Keratinocyte (primary cell): ENCODE measurements at regions not wholly inside any gene's neighbourhood (a gene's known extent, or its start where the extent isn't known, plus 50 kb on each side); places are given as distances from the start of the nearest gene placed in this dataset.
"Not testable (repeated sequence)": the region's sequence is repeated elsewhere in the genome, so short reads cannot be mapped to it uniquely, and the experiment has no call there.

Experiments used
- DNase-seq: peaks from one replicate; pipeline ENCODE4 v3.0.0-alpha.2; 2011; ENCODE audit warnings: low read depth, missing footprints, low spot score
- FAIRE-seq: peaks from 2 replicates; lab custom pipeline; 2011; peaks lifted over from hg19 to GRCh38; lab: Jason Lieb, UNC
- H2AFZ ChIP-seq: 2 replicates; pipeline ENCODE4 v1.6.0; 2012; ENCODE audit warnings: low read length, control low read depth, inconsistent platforms; ENCODE audit not compliant: control insufficient read depth
- H3K27ac ChIP-seq: 2 replicates; pipeline ENCODE4 v1.5.1; 2011; ENCODE audit warnings: low read length; ENCODE audit not compliant: control insufficient read depth, insufficient read depth
- H3K27me3 ChIP-seq: 3 replicates; pipeline ENCODE4 v1.6.0; 2011; ENCODE audit warnings: low read length; ENCODE audit not compliant: control insufficient read depth, insufficient read depth; ENCODE audit errors: extremely low read depth
- H3K36me3 ChIP-seq, 2 experiments: 2 replicates in 1 of 2; 3 replicates in 1 of 2; pipeline ENCODE4 v1.5.1; 2011; ENCODE audit warnings: low read length in 2 of 2, mild to moderate bottlenecking in 1 of 2; ENCODE audit not compliant: control insufficient read depth in 2 of 2, insufficient read depth in 2 of 2; ENCODE audit errors: extremely low read depth in 1 of 2
- H3K4me1 ChIP-seq: 3 replicates; pipeline ENCODE4 v1.5.1; 2011; ENCODE audit warnings: low read length; ENCODE audit not compliant: control insufficient read depth, insufficient read depth; ENCODE audit errors: extremely low read depth
- H3K4me2 ChIP-seq: 3 replicates; pipeline ENCODE4 v1.6.0; 2011; ENCODE audit warnings: low read depth, low read length; ENCODE audit not compliant: control insufficient read depth, insufficient read depth; ENCODE audit errors: extremely low read depth
- H3K4me3 ChIP-seq, 3 experiments: fragments of 200-600 bp in 1 of 3; sonication (generic) in 1 of 3; 2 replicates in 2 of 3; 3 replicates in 1 of 3; pipeline ENCODE4 v1.5.1; 2011 to 2016; ENCODE audit warnings: low read length in 3 of 3, mild to moderate bottlenecking in 3 of 3, control low read depth in 2 of 3, inconsistent platforms in 1 of 3, low read depth in 1 of 3, mixed read lengths in 1 of 3, mixed run types in 1 of 3, moderate library complexity in 1 of 3; ENCODE audit not compliant: control insufficient read depth in 2 of 3, insufficient read depth in 2 of 3; ENCODE audit errors: extremely low read depth in 1 of 3
- H3K79me2 ChIP-seq: 2 replicates; pipeline ENCODE4 v1.6.0; 2012; ENCODE audit warnings: low read length; ENCODE audit not compliant: control insufficient read depth, insufficient read depth
- H3K9ac ChIP-seq: 3 replicates; pipeline ENCODE4 v1.6.0; 2011; ENCODE audit warnings: low read length; ENCODE audit not compliant: control insufficient read depth, insufficient read depth; ENCODE audit errors: extremely low read depth
- H3K9me1 ChIP-seq: 3 replicates; pipeline ENCODE4 v1.6.0; 2011; ENCODE audit warnings: low read length; ENCODE audit not compliant: control insufficient read depth, insufficient read depth; ENCODE audit errors: extremely low read depth
- H3K9me3 ChIP-seq: 2 replicates; pipeline ENCODE4 v1.5.1; 2012; ENCODE audit warnings: low read depth, low read length; ENCODE audit not compliant: control insufficient read depth
- H4K20me1 ChIP-seq: 3 replicates; pipeline ENCODE4 v1.6.0; 2011; ENCODE audit warnings: low read length; ENCODE audit not compliant: control insufficient read depth, insufficient read depth; ENCODE audit errors: extremely low read depth
- CTCF ChIP-seq, 3 experiments: IDR thresholded peaks in 1 of 3; conservative IDR thresholded peaks in 1 of 3; optimal IDR thresholded peaks in 1 of 3; 2 replicates in 2 of 3; 3 replicates in 1 of 3; pipeline versions ENCODE3 to v1.5.1; 2011; ENCODE audit warnings: low read length in 3 of 3, mild to moderate bottlenecking in 3 of 3, moderate library complexity in 2 of 3, control low read depth in 1 of 3, inconsistent platforms in 1 of 3; ENCODE audit not compliant: insufficient read depth in 2 of 3; ENCODE audit errors: extremely low read depth in 1 of 3
- EZH2 ChIP-seq: IDR thresholded peaks from one replicate; pipeline ENCODE4 v1.6.1; 2012; ENCODE audit warnings: inconsistent platforms, mild to moderate bottlenecking, low read length, moderate library complexity
- dilution Hi-C: fragments of 300-500 bp; cut with MboI; formaldehyde crosslinking; loops from one replicate; pipeline ENCODE4 v1.7.0; 2020; ENCODE audit warnings: low sequenced_read_pairs; ENCODE audit not compliant: extremely low pct_ligation_motif_present

DNA sequence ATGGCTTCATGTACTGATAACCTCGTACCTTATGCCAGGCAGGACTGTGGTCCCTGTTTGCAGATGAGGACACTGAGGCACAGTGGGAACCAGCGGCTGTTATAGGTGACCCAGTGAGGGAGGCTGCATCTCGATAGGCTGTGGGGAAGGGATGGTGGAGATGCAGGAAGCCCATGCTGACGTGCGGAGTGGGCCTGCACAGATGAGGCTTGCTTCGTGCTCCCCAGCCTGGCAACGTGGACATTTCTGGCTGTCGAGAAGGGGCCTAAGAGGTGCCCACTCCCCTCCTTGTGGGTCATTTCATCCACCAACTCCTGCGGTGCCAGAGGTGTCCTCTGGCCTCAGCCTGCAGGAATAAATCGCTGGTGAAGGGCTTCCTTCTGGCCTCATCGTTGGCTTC is 107.4 kb downstream of the SLC25A47 start:
- Histone ChIP-seq H4K20me1 (no peaks in the 10 kb centered on the region), H3K9me1 (no peaks in the 10 kb centered on the region), H3K79me2 (no peaks in the 10 kb centered on the region), H3K27me3 (no peaks in the 10 kb centered on the region), H3K4me3 (no peak overlapping the region), H3K27ac (no peak overlapping the region), H3K9ac (no peak overlapping the region), H2AFZ (no peak overlapping the region), H3K4me1 (no peaks in the 10 kb centered on the region), H3K36me3 (no peaks in the 10 kb centered on the region), H3K9me3 (no peaks in the 10 kb centered on the region), H3K4me2 (no peak overlapping the region)
- DNase-seq, result no peak
- dilution Hi-C loops, result no loop called here
- TF ChIP-seq EZH2, result no peak
- no peak for TF ChIP-seq CTCF (optimal IDR thresholded peaks at IDR 0.05 in 1 of 3, IDR thresholded peaks at IDR 0.05 in 1 of 3, conservative IDR thresholded peaks at IDR 0.05 in 1 of 3; ENCODE audit: extremely low read depth in 1 of 3, insufficient read depth in 2 of 3, low read length in 3 of 3)
- no peak for FAIRE-seq

GRCh38 chr14:100431461-100431860 is 108.3 kb downstream of the SLC25A47 start:
- H3K9me3 ChIP-seq, FAIRE-seq, dilution Hi-C loops, H3K4me1 ChIP-seq, H3K9me1 ChIP-seq, H3K27me3 ChIP-seq, H3K4me3 ChIP-seq, H3K4me2 ChIP-seq, H3K36me3 ChIP-seq, H4K20me1 ChIP-seq, H3K9ac ChIP-seq, H2AFZ ChIP-seq, DNase-seq, H3K27ac ChIP-seq, H3K79me2 ChIP-seq: not testable (repeated sequence)

DNA sequence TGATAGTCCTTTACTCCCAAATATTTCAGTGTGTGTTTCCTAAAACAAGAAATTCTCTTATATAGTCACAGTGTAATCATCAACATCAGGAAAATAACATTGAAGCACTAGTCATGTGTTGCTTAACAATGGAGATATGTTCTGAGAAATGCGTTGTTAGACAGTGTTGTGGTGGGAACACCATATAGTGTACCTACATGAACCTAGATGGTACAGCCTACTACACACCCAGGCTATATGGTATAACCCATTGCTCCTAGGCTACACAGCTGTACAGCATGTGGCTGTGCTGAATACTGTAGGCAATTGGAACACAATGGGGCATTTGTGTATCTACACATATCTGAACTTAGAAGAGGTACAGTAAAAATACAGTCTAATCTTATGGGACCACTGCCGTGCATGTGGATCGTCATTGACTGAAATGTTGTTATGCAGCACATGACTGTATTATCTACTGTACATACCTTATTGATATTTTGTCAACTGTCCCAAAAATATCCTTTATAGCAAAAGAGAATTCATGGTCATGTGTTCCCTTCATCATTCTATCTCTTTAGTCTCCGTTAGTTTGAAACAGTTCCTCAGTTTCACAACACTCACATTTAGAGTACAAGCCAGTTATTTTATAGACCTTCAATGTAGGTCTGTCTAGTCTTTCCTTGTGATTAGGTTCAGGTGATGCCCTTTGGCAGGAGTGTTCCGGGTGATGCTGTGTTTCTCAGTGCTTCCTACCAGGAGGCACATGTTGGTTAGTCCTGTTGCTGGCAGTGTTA is 109.7 kb downstream of the SLC25A47 start:
- no peak for FAIRE-seq
- Histone ChIP-seq H3K4me3 (no peak overlapping the region), H3K4me2 (no peak overlapping the region), H3K79me2 (no peaks in the 10 kb centered on the region), H3K27ac (no peak overlapping the region), H3K9me1 (no peaks in the 10 kb centered on the region), H4K20me1 (no peaks in the 10 kb centered on the region), H3K4me1 (no peaks in the 10 kb centered on the region), H3K9me3 (no peaks in the 10 kb centered on the region), H3K9ac (no peak overlapping the region), H3K27me3 (no peaks in the 10 kb centered on the region), H3K36me3 (no peaks in the 10 kb centered on the region), H2AFZ (no peak overlapping the region)
- dilution Hi-C loops, result no loop called here
- no peak for TF ChIP-seq CTCF (optimal IDR thresholded peaks at IDR 0.05 in 1 of 3, IDR thresholded peaks at IDR 0.05 in 1 of 3, conservative IDR thresholded peaks at IDR 0.05 in 1 of 3; ENCODE audit: extremely low read depth in 1 of 3, insufficient read depth in 2 of 3, low read length in 3 of 3)
- no peak for TF ChIP-seq EZH2
- DNase-seq, result no peak
